Activated CD4-positive, alpha-beta T cell treated with anti-CD3 and anti-CD28 coated beads, Interleukin-2, amount 50 U/mL, for 48 hours (primary cell): ENCODE measurements at regions not wholly inside any gene's neighbourhood (a gene's known extent, or its start where the extent isn't known, plus 50 kb on each side); places are given as distances from the start of the nearest gene placed in this dataset.

Experiments used
- DNase-seq, 2 experiments: peaks; one replicate each; pipeline ENCODE4 v3.0.0-alpha.2; 2020

DNA sequence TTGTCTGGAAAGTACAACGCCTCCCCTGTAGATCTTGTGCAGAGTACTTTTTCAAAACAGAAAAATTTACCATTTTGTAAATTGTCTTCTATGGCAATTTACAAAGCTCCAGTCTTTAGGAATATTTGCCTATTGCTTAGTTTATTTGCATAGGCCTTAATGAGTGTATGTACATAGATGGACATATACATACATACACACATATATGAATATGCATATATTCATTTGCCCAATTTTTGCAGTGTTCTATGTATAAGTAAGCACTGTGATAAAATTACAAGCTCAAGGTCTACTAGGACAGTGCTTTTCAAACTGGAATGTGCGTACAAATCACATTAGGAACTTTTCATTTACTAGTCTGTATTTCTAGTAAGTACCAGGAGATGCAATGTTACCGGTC is 301.3 kb upstream of the SMARCA2 start:
- DNase-seq: no peak

DNA sequence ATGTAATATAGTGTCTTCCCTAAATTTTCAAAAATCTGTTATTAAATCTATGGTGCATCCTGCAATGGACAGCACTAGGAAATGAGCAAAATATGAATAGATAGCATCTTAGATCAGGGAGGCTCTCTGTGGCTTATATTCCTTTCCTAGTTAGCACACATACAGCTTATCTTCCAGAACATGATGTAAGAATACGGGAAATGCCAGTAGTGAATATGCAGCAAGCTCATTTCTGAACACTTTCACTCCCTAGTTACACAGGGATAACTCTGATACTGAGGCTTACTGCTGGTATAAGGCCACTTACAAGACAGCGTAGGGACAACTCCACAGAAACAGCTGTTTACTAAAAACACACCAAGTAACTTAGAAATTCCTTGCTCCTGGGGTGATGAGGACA is 297.3 kb upstream of the SMARCA2 start:
- DNase-seq: no peak

DNA sequence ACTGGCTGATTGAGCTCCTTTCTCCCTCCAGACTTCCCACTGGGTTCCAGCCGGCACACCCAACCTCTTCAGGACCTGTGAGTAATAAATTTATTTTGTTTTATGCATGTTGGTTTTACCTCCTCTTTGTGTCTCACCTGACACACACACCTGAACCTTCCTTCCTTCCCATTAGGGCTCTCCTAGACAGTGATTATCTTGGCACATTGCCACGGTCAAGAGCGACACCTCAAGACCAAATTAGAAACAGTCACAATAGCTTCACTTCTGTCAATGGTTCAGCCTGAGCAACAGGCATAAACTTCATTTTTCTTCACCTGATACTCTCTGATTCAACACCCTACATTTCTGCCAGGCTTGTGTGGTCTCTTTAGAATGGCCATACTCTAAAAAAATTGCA is 296.3 kb upstream of the SMARCA2 start:
- no peak for DNase-seq

DNA sequence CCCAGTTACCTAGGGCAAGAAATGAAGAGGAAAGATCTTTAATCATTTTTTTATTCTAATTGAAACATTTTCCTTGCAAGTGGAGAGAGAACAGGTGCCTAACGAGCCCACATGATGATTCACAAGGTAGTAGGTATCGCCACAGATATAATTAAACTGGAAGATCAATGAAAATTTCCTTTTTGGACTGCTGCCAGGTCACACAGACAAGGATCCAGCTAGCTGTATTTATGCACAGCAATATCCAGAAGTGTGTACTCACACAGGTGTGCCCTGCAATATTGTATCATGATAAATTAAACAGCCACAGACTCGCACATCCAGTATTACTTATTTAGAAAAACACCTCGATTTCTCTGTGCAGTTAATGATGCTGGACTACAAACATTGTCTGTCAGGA is 294.0 kb upstream of the SMARCA2 start:
- DNase-seq: no peak

DNA sequence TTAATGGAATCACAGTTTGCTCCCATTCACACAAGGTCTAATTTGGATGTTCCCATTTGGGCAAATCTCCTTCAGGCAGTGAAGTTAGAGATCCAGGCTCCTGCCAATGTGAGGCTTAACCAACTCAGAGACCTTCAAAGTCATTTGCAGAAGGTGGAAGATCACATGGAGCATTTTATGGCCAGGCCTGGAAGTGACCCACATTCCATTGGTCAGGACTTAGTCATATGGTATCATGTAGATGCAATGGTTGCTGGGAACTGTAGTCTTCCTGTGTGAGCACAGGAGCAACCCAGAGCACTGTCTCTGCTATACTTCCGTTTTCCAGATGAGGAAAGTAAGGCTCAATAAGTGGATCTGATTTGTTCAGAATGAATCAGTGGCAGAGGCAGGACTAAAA is 292.7 kb upstream of the SMARCA2 start:
- DNase-seq: no peak

DNA sequence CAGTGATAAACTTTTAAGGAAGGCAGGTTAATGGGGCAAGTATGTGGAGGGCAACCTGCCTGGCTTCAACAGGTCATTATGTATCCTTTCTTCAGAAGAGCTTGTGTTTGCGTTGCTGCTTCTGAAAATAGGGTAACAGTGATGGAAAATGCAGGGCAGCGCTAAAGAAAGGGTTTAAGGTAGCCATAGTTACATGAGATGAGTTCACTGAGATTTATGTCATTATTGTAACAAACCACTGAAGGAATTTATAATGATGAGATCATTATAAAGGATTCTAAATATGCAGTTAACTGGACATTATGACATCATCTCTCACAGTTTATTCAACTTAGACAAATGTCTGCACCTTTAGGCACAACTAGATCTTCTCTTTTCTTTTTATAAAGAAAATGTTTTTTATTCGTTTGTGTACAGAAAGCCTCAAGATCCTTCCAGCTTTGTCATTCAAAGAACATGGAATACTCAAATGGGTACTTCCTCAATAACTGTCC is 291.6 kb upstream of the SMARCA2 start:
- no peak for DNase-seq

DNA sequence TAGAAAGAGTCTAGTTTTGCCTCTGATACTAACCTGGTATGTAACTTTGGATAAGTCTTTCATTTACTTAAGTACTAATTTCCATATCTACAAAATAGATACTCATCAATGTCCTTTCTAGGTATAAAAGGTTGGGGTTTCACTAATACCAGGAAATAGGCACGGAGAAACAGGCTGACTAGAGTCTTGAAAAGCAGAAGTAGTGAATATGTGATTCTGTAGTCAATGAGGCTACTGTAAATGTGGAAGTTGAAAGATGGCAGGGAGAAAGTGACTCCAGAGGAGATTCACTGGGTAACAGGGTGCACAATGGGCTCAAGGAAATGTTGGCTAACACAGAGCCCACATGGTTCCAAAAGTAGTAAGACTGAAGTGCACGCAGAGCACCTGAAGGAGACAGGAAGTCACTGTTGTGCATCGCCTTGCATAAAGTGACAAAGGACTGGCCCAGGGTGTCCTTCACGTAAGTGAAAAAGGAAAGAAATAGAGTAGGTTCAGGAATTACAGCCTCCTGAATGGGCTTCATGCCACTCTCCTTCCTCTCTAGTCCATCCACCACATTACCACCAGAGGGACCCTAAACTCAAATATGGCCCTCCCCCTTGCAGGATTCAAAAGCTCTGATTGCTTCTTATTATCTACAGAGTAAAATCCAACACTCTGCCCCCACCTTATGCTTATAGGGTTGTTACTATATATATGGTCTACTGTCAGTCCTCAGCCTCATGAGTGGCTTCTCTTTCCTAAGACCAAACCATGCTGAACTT is 288.0 kb upstream of the SMARCA2 start:
- DNase-seq: no peak

DNA sequence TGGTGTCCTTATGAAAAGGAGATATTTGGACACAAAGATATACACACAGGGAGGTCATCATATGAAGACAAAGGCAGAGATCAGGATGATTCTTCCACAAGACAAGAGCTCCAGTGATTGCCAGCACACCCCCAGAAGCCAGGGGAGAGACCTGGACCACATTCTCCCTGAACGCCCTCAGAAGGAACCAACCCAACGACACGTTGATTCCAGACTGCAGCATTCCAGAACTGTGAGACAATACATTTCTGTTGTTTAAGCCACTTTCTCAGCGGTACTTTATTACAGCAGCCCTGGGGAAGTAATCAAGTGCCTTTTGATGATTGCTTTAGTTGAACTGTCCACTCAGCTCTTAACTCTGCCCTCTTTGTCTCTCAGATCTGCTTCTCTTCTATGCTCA is 285.5 kb upstream of the SMARCA2 start:
- DNase-seq: no peak

DNA sequence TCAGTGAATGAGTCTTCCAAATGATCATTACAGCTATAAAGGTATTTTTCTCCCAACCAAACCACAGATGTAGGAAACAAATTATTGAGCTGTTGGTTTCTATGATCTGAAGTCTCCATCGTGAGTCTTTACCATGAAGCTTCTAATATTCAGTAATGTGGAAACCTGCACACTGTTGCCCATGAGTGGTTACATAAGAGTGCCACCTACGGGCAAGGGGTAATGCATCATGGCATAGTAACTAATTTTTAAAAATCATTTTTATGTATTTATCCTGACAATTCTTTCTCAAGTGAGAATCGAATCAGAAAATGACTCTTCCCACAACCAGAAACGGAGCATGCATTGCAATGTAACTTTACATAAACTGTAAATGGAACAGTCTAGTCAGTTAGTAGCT is 282.5 kb upstream of the SMARCA2 start:
- DNase-seq: no peak

DNA sequence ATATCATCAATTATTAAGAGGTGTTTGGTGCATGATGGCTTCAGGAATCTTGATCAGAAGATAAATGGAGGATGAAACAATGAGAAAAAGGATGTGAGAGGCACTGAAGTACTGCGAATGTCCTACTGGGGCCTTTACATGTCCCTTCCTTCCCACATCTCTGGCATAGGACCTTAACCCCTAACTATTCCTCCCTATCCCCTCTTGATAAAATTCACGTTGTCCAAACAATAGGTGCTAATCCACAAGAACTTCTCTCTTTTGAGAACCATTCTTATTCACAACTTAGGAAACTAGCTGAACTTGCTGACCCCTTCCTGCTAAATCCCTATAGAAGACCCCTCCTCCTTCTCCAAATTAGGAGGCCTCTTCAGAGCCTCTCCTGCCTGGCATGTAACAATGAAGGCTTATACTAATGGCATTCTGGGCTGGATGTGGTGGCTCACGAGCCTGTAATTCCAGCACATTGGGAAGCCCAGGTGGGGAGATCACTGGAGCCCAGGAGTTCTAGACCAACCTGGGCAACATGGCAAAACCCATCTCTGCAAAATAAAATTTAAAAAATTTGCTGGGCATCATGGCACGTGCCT is 276.5 kb upstream of the SMARCA2 start:
- no peak for DNase-seq

DNA sequence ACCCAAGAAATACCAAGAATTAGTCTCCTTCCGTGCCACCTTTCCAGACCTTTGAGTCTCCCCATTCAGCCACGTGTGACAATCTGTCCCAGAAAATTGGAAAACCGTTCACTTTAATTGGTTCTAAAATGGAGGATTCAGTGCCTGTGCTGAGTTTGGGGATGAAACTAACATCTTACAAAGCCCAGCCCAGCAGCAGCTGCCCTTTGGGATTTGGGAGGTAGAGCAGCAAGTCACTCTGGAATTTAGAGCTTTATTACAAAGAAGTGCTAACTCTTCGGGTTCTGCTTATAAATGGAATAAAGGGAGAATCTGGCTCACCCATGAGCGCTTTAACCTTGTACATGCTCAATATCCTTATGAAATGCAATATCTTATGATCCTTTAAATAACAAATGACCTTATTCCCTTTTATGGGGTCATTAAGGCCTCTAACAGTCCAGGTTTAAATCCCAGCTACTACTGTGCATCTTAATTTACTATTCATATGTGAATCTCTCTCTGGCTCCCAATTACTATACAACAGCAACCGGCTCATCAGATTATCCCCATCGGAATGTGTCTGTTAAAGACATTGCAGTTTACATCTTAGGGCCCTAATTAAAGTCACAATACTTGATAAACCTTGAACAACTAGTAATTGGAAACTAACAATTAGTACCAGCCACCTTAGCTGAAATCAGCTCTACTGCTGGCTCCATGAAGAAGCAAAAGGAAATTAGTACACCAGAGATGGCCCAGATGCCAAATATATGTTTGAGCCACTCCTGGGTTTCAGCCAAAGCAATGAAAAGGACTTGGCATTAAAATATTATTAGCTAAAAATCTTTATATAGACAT is 271.8 kb upstream of the SMARCA2 start:
- no peak for DNase-seq

DNA sequence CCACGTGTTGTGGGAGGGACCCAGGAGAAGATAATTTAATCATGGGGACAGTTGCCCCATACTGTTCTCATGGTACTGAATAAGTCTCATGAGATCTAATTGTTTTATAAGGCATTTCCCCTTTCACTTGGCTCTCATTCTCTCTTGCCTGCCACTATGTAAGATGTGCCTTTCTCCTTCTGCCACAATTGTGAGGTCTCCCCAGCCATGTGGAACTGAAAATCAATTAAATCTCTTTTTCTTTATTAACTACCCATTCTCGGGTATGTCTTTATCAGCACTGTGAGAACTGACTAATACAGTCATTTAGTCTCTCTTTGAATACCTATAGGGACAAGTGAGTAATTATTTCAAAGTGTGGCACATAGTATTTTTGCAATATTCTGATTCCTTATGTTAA is 269.2 kb upstream of the SMARCA2 start:
- DNase-seq: no peak

DNA sequence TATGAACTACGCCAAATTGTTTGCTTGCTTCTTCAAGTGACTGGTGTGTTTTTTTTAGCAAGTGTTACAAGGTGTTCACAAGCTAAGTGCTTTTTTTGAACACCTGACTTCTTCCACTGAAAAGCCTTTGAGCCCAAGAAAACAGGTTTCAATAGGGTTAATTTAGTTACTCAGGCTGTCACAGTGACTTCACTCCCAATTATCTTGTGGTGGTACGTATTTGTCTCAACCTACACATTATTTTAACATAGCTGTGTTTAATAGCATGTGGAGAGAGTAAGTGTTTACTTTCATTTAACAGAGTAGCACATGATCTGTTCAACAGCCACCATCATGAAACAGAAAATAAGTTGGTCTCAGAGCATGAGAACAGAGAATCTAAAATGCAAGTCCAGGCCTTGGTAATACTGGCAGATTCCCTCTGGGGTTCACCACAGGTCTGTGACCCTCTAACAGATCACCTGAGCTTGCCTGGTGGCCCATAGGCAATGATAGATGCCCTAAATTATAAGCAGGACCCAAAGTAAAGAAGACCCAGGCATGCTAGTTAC is 267.7 kb upstream of the SMARCA2 start:
- DNase-seq: no peak

DNA sequence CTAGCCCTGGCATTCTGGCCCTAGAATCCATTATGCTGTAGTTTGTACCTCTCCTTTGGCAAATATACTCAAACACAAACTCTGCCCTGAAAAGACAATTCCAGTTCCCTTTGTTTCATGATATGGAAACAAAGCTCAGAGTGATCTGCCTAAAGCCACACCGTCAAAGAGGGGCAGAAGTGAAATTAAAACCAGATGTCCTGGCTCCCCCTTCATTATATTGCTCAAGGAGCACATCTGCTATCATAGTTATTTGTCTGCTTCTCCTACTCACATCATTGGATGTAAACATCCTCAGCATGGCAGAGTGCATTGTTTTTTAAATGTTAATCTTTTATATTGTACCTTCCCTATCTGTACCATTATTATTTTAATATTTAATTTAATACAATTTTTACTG is 266.7 kb upstream of the SMARCA2 start:
- no peak for DNase-seq

DNA sequence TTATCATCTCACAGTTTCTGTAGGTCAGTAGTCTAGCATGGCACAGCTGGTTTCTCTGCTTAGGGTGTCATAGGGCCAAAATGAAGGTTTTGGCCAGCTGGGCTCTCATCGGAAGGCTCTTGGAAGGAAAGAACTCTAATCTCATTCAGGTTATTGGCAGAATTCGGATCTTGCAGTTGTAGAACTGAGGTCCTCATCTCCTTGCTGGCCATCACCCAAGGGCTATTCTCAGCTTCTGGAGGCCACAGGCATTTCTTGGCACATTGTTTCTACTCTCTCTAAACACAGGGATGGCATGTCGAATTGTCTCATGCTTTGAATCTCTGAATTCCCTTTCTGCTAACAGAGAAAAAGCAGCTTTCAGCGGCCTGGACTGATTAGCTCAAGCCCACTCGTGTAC is 258.0 kb upstream of the SMARCA2 start:
- DNase-seq: no peak

DNA sequence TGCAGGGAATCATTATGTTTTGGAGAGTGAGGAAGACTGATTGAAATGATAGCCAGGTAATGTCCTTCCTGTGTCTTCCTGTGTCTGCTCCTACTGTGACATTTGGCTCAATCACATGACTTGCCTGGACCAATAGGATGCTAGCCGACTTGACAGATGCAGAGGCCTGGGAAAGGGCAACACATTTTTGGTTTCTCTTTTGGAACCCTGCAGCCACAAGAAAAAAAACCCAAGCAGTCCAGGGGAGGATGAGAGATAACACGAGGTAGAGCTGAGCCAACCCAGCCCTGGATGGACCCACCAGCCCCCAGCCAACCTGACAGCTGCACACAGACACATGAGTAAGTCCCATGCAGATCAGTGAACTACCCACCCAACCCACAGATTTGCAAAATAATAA is 256.1 kb upstream of the SMARCA2 start:
- no peak for DNase-seq

DNA sequence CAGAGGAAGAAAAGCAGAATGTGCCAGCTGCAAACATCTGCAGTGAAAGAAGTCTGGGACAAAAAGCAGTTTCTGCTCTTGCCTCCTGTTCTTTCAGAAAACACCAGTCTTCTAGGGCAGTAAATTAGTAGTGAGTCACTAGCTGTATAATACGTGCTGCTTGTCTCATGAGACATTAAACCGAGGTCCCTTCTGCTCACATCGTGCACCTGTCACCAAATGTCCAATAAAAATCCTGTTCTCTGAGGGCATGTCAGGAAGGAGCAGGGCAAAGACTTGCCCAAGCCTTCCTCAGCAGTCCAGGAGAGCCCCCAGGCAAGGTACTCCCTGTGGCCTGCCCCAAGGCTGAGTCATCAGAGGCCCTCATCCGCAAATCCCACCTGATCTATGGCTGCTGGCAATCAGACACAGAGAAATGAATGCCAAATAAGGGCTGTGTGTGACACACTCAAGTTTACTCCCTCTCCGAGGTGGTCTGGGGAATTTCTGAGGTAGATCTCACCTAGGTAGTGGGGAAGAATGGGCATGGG is 255.3 kb upstream of the SMARCA2 start:
- DNase-seq: no peak

DNA sequence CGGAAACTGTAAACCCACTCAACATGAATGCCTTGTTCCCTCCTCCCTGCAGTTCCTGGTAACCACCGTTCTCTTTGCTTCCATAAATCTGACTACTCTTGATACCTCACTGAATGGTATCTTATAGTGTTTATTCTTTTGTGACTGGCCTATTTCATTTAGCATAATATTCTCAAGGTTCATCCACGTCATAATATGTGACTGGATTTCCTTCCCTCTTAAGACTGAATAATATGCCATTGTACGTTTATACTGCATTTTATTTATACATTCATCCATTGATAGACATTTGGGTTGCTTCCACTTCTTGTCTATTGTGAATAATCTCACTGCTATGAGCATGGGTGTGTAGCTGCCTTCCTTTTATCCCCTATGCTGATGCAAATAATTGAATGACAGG is 253.3 kb upstream of the SMARCA2 start:
- no peak for DNase-seq

DNA sequence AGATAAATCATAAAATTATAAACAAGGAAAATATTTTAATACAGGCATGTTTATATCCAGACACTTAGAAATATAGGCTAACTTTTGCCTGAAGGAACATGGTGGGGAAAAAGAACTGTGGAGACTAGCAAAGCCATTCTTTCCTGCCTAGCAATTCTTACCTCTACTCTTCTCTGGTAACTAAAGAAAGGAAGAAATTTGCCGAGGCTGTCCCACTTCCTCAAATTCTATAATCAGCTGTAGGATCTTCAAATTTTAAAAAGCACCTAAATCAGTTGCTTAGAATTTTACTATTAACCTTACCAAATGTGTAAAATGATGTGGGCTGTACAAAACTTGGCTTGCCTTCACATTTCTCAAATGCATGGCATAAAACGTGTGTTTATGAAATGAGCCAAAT is 249.1 kb upstream of the SMARCA2 start:
- DNase-seq: no peak

DNA sequence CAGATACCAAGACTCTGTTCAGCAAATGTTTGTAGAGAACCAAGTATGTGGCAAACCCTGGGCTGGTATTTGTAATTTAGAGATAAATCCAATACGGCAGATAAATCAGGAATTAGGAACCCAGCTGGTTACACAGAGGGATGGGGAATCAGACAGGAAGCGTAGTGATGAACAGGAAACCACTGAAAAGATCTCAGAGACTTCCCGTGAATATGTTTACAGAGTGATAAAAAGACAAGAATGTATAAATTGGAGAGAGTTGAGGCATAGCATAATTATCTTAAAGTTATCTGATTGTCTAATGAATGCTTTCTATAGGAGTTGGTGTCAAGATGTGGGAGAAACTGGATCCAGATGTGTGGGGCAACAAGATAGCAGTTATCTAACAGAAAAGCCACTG is 246.6 kb upstream of the SMARCA2 start:
- DNase-seq: no peak

DNA sequence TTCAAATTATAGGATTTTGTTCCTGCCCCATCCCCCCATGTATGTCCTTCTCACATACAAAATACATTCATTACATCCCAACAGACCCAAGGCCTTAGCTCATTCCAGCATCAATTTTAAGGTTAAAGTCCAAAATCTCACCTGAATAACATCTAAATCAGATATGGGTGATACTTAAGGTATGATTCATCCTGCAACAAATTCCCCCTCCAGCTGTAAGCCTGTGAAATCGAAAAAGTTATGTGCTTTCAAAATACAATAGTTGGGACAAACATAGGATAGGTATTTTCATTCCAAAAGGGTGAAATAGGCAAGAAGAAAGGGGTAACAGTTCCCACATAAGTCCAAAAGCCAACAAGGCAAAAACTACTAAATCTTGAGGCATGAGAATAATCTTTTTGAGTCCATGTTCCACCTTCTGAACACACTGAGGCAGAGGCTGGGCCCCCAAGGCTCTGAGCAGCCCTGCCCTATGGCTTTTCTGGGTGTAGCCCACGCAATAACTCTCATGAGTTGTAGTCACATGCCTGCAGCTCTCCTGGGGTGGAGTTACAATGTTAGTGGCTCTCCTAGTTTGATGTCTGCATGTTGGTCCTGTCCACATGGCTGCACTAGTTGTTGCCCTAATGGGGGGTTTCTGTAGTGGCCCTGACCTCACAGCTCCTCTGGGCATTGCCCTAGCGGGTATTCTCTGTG is 243.9 kb upstream of the SMARCA2 start:
- no peak for DNase-seq

DNA sequence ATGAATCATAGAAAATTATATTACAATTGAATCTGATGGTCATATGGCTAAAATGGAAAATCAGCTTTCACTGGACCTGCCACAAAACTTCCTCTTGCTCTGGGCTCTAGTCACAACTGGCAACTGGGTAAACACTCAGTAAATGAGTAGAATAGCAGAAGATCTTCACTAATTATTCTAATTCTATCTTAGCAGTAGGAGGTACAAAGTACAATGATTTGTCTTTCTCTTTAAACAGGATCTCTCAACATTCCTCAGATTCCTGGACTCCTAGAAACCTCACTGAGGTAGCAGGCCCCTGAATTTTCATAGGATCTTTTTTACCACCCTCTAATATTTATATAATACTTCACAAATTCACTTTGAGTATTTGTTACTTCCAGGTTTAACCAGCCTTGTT is 239.9 kb upstream of the SMARCA2 start:
- DNase-seq: no peak

DNA sequence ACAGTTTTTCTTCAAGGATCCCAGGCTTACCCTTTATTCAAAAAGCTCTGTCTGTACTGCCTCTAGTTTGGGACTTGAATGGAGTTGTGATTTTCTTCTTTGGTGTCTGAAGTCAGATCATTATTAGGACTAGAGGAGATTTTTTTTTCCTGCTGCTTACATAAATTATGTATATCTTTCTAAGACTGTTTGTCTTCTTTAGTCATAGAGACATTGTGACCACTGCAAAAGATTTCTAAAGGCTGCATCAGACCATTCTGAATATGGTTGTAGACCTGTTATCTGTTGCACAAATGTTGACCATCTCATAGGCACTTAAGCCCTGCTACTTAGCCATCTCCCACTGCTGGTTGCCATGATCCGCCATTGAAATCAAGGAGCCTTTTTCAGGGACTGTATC is 238.5 kb upstream of the SMARCA2 start:
- no peak for DNase-seq
